SK-N-SH (cell line): ENCODE measurements at regions not wholly inside any gene's neighbourhood (a gene's known extent, or its start where the extent isn't known, plus 50 kb on each side); places are given as distances from the start of the nearest gene placed in this dataset.

ENCODE experiments used
- CTCF ChIA-PET: fragments of 300-600, 350-600 bp; formaldehyde crosslinking; extraction: SDS; loops from one replicate; lab custom pipeline; 2021; lab: Yijun Ruan, JAX
- POLR2A ChIA-PET: fragments of 350-600 bp; sonication (Branson Sonifier 250); formaldehyde crosslinking; extraction: SDS; loops from one replicate; lab custom pipeline; 2020; ENCODE audit warnings: antibody characterized with exemption, inconsistent platforms; lab: Yijun Ruan, JAX
- DNase-seq: peaks from one replicate; pipeline ENCODE4 v3.0.0; 2012
- H2AFZ ChIP-seq: fragments of 200-600 bp; sonication (generic); 2 replicates; pipeline ENCODE4 v1.8.1; 2016; ENCODE audit warnings: antibody characterized with exemption, mild to moderate bottlenecking, low read depth
- H3F3A ChIP-seq: fragments of 200-600 bp; sonication (generic); replicated peaks from 2 replicates; pipeline ENCODE3; 2016; ENCODE audit warnings: antibody characterized with exemption, mild to moderate bottlenecking; ENCODE audit not compliant: insufficient read depth
- H3K27ac ChIP-seq, 2 experiments: fragments of 200-500 bp in 1 of 2; fragments of 200-600 bp in 1 of 2; sonication (Bioruptor generic) in 1 of 2; sonication (generic), shearing (Covaris generic) in 1 of 2; 2 replicates each; pipeline versions ENCODE4 v1.5.1 to v1.6.1; 2014 to 2016; ENCODE audit warnings: low read depth in 2 of 2, inconsistent platforms in 1 of 2, low read length in 1 of 2, mild to moderate bottlenecking in 1 of 2, mixed read lengths in 1 of 2
- H3K27me3 ChIP-seq: fragments of 200-600 bp; sonication (generic), shearing (Covaris generic); 2 replicates; pipeline ENCODE4 v1.6.1; 2016; ENCODE audit warnings: mixed run types; ENCODE audit not compliant: insufficient read depth
- H3K36me3 ChIP-seq, 2 experiments: fragments of 200-500 bp in 1 of 2; fragments of 200-600 bp in 1 of 2; sonication (Bioruptor generic) in 1 of 2; sonication (generic) in 1 of 2; replicated peaks in 1 of 2; 2 replicates each; pipeline versions ENCODE3 to v1.5.1; 2014 to 2016; ENCODE audit warnings: low read length in 1 of 2, mild to moderate bottlenecking in 1 of 2; ENCODE audit not compliant: insufficient read depth in 2 of 2, control insufficient read depth in 1 of 2
- H3K4me1 ChIP-seq, 2 experiments: fragments of 200-500 bp in 1 of 2; fragments of 200-600 bp in 1 of 2; sonication (Bioruptor generic) in 1 of 2; sonication (generic), shearing (Covaris generic) in 1 of 2; 2 replicates each; pipeline versions ENCODE4 v1.5.1 to v1.6.1; 2014 to 2016; ENCODE audit warnings: low read depth in 1 of 2, low read length in 1 of 2, mixed run types in 1 of 2; ENCODE audit not compliant: insufficient read depth in 2 of 2, control insufficient read depth in 1 of 2
- H3K4me2 ChIP-seq: fragments of 200-600 bp; sonication (generic), shearing (Covaris generic); 2 replicates; pipeline ENCODE4 v1.6.1; 2017; ENCODE audit warnings: mixed run types
- H3K4me3 ChIP-seq, 2 experiments: fragments of 200-500 bp in 1 of 2; fragments of 200-600 bp in 1 of 2; sonication (Bioruptor generic) in 1 of 2; sonication (generic), shearing (Covaris generic) in 1 of 2; 2 replicates each; pipeline versions ENCODE4 v1.5.1 to v1.8.1; 2014 to 2016; ENCODE audit warnings: low read depth in 2 of 2, inconsistent platforms in 1 of 2, low read length in 1 of 2, mild to moderate bottlenecking in 1 of 2, mixed read lengths in 1 of 2, moderate library complexity in 1 of 2
- H3K79me2 ChIP-seq: fragments of 200-600 bp; sonication (generic); 2 replicates; pipeline ENCODE4 v1.8.1; 2017; ENCODE audit warnings: mild to moderate bottlenecking; ENCODE audit not compliant: insufficient read depth
- H3K9ac ChIP-seq: fragments of 200-600 bp; sonication (generic); 2 replicates; pipeline ENCODE4 v1.6.1; 2017; ENCODE audit warnings: mixed run types
- H3K9me2 ChIP-seq: fragments of 200-600 bp; sonication (generic); 2 replicates; pipeline ENCODE4 v1.6.1; 2017; ENCODE audit warnings: mixed run types
- H3K9me3 ChIP-seq: fragments of 200-600 bp; sonication (generic); 2 replicates; pipeline ENCODE4 v1.6.1; 2017; ENCODE audit warnings: mixed run types, mild to moderate bottlenecking, moderate library complexity
- H4K20me1 ChIP-seq: fragments of 200-600 bp; sonication (generic); 2 replicates; pipeline ENCODE4 v1.6.1; 2017; ENCODE audit warnings: mild to moderate bottlenecking, mixed run types; ENCODE audit not compliant: insufficient read depth
- CHD2 ChIP-seq: fragments of 150-350 bp; IDR thresholded peaks from 2 replicates; pipeline ENCODE4 v1.6.1; 2018; ENCODE audit warnings: low read length; ENCODE audit not compliant: partially characterized antibody
- ELF1 ChIP-seq: IDR thresholded peaks from 2 replicates; pipeline ENCODE4 v1.4.0; 2012
- EP300 ChIP-seq, 2 experiments: IDR thresholded peaks; 2 replicates each; pipeline versions ENCODE4 v1.4.0 to v1.6.1; 2012; ENCODE audit warnings: borderline replicate concordance in 1 of 2, low read depth in 1 of 2, low read length in 1 of 2
- GATA2 ChIP-seq: sonication (generic); formaldehyde crosslinking; IDR thresholded peaks from 2 replicates; pipeline ENCODE4 v1.5.0; 2020; ENCODE audit warnings: mild to moderate bottlenecking, missing genetic modification reagents
- JUND ChIP-seq: IDR thresholded peaks from 2 replicates; pipeline ENCODE4 v1.4.0; 2012
- MXI1 ChIP-seq: IDR thresholded peaks from 2 replicates; pipeline ENCODE4 v1.6.1; 2012; ENCODE audit warnings: mild to moderate bottlenecking, low read depth, low read length, improper control_type of control experiment
- NFIC ChIP-seq: IDR thresholded peaks from 2 replicates; pipeline ENCODE4 v1.4.0; 2012; ENCODE audit warnings: borderline replicate concordance
- NRF1 ChIP-seq: IDR thresholded peaks from 2 replicates; pipeline ENCODE4 v1.6.1; 2012; ENCODE audit warnings: low read depth, mild to moderate bottlenecking, low read length
- POLR2AphosphoS5 ChIP-seq: IDR thresholded peaks from 2 replicates; pipeline ENCODE4 v1.6.1; 2012; ENCODE audit warnings: low read depth, low read length
- REST ChIP-seq: IDR thresholded peaks from 2 replicates; pipeline ENCODE4 v1.6.1; 2012; ENCODE audit warnings: mild to moderate bottlenecking, low read depth, low read length, moderate library complexity
- RFX5 ChIP-seq: IDR thresholded peaks from 2 replicates; pipeline ENCODE4 v1.6.1; 2012; ENCODE audit warnings: mild to moderate bottlenecking, improper control_type of control experiment, low read length
- SIN3A ChIP-seq: IDR thresholded peaks from 2 replicates; pipeline ENCODE4 v1.6.1; 2012; ENCODE audit warnings: low read depth, mild to moderate bottlenecking, low read length, moderate library complexity, borderline replicate concordance
- YY1 ChIP-seq: IDR thresholded peaks from 2 replicates; pipeline ENCODE4 v1.4.0; 2012; ENCODE audit warnings: low read depth, mild to moderate bottlenecking
- whole genome bisulfite sequencing: methylation state at CpG from one replicate; pipeline ENCODE4 v1.1.6; 2017; ENCODE audit warnings: low lambda C conversion rate; 5-methylcytosine and 5-hydroxymethylcytosine counted together
- TF ChIP-seq, protein P1 (sequence below): IDR thresholded peaks from 2 replicates; pipeline ENCODE4; 2012
- TF ChIP-seq, protein P2 (sequence below): IDR thresholded peaks from 2 replicates; pipeline ENCODE4 v1.4.0; 2012; ENCODE audit warnings: low read depth
- TF ChIP-seq, protein P3 (sequence below): IDR thresholded peaks from 2 replicates; pipeline ENCODE4 v1.4.0; 2012; ENCODE audit warnings: low read depth, borderline replicate concordance
- TF ChIP-seq, protein P4 (sequence below): fragments of 150-350 bp; IDR thresholded peaks from 2 replicates; pipeline ENCODE4 v1.6.1; 2016; ENCODE audit warnings: mild to moderate bottlenecking, low read depth, low read length
- TF ChIP-seq, protein P5 (sequence below): fragments of 150-350 bp; IDR thresholded peaks from 2 replicates; pipeline ENCODE4 v1.6.1; 2017; ENCODE audit warnings: antibody characterized with exemption, low read length, low read depth, borderline replicate concordance

GRCh38 chr7:136066304-136067143 lies 89.4 kb upstream of the MTPN start:
- no peak overlapping the region for H3K4me3 ChIP-seq
- no peaks in the 10 kb centered on the region for H3K9me2 ChIP-seq
- H3K9ac ChIP-seq, result no peak overlapping the region
- ChIA-PET CTCF (no interaction called here), POLR2A (no interaction called here)
- no peak overlapping the region for H3K4me2 ChIP-seq
- H3K79me2 ChIP-seq, result no peaks in the 10 kb centered on the region
- H3F3A ChIP-seq, result no peaks in the 10 kb centered on the region
- H3K27ac ChIP-seq, result no peak overlapping the region
- TF ChIP-seq POLR2AphosphoS5 (no peak), EP300 (IDR thresholded peaks at IDR 0.05; ENCODE audit: borderline replicate concordance in 1 of 2, low read depth in 1 of 2, low read length in 1 of 2) (no peak), ELF1 (no peak), CHD2 (no peak), MXI1 (no peak), GATA2 (no peak), REST (no peak), SIN3A (no peak), JUND (no peak), NFIC (no peak), RFX5 (no peak), YY1 (no peak), NRF1 (no peak)
- TF ChIP-seq, protein P1, sequence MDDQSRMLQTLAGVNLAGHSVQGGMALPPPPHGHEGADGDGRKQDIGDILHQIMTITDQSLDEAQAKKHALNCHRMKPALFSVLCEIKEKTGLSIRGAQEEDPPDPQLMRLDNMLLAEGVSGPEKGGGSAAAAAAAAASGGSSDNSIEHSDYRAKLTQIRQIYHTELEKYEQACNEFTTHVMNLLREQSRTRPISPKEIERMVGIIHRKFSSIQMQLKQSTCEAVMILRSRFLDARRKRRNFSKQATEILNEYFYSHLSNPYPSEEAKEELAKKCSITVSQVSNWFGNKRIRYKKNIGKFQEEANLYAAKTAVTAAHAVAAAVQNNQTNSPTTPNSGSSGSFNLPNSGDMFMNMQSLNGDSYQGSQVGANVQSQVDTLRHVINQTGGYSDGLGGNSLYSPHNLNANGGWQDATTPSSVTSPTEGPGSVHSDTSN, result no peak
- TF ChIP-seq, protein P2, sequence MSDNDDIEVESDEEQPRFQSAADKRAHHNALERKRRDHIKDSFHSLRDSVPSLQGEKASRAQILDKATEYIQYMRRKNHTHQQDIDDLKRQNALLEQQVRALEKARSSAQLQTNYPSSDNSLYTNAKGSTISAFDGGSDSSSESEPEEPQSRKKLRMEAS, result no peak
- TF ChIP-seq, protein P3, sequence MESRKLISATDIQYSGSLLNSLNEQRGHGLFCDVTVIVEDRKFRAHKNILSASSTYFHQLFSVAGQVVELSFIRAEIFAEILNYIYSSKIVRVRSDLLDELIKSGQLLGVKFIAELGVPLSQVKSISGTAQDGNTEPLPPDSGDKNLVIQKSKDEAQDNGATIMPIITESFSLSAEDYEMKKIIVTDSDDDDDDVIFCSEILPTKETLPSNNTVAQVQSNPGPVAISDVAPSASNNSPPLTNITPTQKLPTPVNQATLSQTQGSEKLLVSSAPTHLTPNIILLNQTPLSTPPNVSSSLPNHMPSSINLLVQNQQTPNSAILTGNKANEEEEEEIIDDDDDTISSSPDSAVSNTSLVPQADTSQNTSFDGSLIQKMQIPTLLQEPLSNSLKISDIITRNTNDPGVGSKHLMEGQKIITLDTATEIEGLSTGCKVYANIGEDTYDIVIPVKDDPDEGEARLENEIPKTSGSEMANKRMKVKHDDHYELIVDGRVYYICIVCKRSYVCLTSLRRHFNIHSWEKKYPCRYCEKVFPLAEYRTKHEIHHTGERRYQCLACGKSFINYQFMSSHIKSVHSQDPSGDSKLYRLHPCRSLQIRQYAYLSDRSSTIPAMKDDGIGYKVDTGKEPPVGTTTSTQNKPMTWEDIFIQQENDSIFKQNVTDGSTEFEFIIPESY, result no peak
- TF ChIP-seq, protein P4, sequence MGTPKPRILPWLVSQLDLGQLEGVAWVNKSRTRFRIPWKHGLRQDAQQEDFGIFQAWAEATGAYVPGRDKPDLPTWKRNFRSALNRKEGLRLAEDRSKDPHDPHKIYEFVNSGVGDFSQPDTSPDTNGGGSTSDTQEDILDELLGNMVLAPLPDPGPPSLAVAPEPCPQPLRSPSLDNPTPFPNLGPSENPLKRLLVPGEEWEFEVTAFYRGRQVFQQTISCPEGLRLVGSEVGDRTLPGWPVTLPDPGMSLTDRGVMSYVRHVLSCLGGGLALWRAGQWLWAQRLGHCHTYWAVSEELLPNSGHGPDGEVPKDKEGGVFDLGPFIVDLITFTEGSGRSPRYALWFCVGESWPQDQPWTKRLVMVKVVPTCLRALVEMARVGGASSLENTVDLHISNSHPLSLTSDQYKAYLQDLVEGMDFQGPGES, result no peak
- TF ChIP-seq, protein P5, sequence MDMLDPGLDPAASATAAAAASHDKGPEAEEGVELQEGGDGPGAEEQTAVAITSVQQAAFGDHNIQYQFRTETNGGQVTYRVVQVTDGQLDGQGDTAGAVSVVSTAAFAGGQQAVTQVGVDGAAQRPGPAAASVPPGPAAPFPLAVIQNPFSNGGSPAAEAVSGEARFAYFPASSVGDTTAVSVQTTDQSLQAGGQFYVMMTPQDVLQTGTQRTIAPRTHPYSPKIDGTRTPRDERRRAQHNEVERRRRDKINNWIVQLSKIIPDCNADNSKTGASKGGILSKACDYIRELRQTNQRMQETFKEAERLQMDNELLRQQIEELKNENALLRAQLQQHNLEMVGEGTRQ, result no peak
- DNase-seq, result no peak
- H3K4me1 ChIP-seq, result peaks cover 0 to 2% of the 10 kb centered on the region in 2 experiments; a peak in 2 of 4 replicates
- no peaks in the 10 kb centered on the region for H4K20me1 ChIP-seq
- H3K27me3 ChIP-seq, result no peaks in the 10 kb centered on the region
- WGBS, result 78% methylated on average over 16 of the region's 16 CpGs
- no peaks in the 10 kb centered on the region for H3K9me3 ChIP-seq
- H2AFZ ChIP-seq, result no peak overlapping the region
- H3K36me3 ChIP-seq, result no peaks in the 10 kb centered on the region
